ENCODE measurements at regions not wholly inside any gene's neighbourhood (a gene's known extent, or its start where the extent isn't known, plus 50 kb on each side); places are given as distances from the start of the nearest gene placed in this dataset.

- TF ChIP-seq, protein P1, sequence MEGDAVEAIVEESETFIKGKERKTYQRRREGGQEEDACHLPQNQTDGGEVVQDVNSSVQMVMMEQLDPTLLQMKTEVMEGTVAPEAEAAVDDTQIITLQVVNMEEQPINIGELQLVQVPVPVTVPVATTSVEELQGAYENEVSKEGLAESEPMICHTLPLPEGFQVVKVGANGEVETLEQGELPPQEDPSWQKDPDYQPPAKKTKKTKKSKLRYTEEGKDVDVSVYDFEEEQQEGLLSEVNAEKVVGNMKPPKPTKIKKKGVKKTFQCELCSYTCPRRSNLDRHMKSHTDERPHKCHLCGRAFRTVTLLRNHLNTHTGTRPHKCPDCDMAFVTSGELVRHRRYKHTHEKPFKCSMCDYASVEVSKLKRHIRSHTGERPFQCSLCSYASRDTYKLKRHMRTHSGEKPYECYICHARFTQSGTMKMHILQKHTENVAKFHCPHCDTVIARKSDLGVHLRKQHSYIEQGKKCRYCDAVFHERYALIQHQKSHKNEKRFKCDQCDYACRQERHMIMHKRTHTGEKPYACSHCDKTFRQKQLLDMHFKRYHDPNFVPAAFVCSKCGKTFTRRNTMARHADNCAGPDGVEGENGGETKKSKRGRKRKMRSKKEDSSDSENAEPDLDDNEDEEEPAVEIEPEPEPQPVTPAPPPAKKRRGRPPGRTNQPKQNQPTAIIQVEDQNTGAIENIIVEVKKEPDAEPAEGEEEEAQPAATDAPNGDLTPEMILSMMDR (IDR thresholded peaks at IDR 0.05) = no peak
- no peak for TF ChIP-seq POLR2A (IDR thresholded peaks at IDR 0.05)
Observed at GRCh38 chr4:19557161-19557560, 694.5 kb upstream of the SLIT2 start.
